GM18868 (cell line): ENCODE measurements at regions not wholly inside any gene's neighbourhood (a gene's known extent, or its start where the extent isn't known, plus 50 kb on each side); places are given as distances from the start of the nearest gene placed in this dataset.
"Not testable (repeated sequence)": the region's sequence is repeated elsewhere in the genome, so short reads cannot be mapped to it uniquely, and the experiment has no call there.

Experiments
- ATAC-seq: cut with Tn5 transposase; IDR thresholded peaks from one replicate; pipeline ENCODE4 v1.9.1; 2021; ENCODE audit warnings: mild to moderate bottlenecking, moderate library complexity; ENCODE audit not compliant: unreplicated experiment

- ATAC-seq: no peak
These were observed 255.0 kb upstream of the ZFP64 start for GRCh38 chr20:52446421-52447224.

DNA sequence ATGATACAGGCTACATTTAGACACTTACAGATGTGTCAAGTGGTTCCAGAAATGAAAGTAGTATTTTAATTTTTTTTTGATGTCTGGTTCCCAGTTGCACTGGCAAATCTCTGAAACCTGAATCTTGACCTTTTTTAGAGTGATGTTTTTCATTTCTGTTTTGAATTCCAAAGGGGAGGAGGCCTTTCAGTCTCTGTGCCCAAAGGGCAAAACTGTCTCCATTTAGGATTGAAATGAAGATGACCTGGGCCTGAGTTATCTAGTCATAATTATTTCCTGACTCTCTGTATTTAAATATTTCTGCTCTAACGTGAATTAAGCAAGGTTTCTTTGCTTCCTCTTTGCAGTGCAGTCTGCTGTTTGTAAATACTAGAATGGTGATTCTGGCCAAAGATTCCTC, 252.9 kb upstream of the ZFP64 start:
- no peak for ATAC-seq

GRCh38 chr20:52443874-52444273, 252.3 kb upstream of the ZFP64 start:
- no peak for ATAC-seq

DNA sequence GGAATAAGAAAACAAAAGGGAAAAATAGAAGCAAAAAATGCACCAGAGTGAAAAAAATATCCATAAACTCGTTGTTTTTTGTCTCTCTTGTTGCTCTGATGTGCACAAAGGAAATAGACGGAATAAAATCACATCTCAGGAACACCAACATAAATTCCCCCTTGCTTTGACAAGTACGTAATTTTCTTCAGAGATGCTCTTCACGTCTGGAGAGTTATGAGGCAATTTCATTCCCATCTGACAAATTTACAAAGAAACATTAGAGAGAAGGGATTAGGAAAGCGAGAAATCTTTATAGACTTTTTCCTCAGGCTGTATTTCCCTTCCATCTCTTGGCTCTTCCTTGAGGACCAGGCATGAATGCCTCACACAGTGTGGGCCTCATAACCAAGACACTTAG, 250.1 kb upstream of the ZFP64 start:
- ATAC-seq: no peak

DNA sequence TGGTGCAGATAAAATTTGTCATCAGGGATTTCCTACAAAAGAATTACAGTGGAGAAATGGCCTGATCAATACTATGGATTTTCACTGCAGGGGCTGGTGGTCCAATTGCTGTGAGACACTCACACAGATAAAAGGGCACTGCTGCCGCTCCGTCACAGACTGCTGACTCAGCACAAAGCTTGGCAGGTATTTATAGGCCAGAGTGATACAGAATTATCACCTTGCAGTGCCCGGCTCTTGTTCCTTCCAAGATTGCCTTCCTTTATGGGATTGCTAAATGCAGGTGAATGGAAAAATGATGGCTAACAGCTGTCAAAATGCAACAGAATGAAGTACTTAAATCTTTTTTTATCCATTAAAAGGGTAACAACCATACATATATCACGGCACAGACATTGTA, 247.8 kb upstream of the ZFP64 start:
- ATAC-seq: no peak

GRCh38 chr20:52438326-52438963, 246.9 kb upstream of the ZFP64 start:
- ATAC-seq: no peak

DNA sequence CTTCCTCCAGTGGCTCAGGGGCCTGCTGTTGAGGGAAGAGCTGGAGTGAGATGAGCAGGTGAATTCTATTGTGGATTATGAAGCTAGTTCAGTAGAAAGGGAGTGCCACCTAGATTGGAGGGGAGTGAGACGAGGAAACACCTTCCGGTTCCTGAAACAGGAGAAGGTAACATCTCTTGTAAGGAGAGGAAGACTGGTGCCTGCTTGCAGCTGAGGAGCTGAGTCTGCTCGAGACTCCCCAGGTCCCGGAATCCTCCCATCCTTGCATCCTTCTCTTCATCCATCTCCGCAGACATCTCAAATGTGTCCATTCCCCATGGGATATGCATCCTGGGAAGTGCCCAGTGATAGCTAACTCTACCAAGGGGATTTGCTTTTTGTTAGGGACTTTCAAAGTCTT, 242.9 kb upstream of the ZFP64 start:
- ATAC-seq: no peak

- ATAC-seq: no peak
These were observed 242.5 kb upstream of the ZFP64 start for GRCh38 chr20:52434041-52434425.

DNA sequence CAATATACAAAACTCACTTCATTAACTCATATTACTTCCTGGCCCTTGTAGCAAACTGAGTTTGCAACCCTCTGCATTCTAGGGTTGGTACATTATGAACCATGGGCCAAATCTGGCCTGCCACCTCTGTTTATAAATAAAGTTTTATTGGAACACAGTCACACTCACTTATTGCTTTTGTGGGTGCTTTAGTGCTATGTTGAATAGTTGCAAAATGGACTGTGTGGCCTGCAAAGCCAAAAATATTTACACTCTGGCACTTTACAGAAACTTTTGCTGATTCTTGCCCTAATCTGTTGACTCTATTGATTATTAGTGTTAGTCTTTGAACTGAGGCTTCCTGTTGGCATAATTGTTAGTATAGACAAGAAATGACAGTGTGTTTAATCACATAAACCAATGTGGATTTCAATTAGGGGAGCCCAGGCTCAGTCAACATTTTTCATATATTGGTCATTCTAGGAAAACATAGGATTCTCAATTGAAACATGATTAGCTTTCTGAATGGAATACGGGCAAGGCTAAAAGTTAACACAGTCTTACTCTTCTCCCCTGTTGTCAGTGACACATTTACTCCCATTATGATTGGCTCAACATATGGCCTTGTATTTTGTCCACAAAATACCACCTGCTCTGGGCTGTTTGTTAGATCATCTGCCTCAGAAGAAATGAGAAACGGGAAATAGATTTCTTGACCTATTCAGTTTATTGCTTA, 241.9 kb upstream of the ZFP64 start:
- ATAC-seq: no peak

DNA sequence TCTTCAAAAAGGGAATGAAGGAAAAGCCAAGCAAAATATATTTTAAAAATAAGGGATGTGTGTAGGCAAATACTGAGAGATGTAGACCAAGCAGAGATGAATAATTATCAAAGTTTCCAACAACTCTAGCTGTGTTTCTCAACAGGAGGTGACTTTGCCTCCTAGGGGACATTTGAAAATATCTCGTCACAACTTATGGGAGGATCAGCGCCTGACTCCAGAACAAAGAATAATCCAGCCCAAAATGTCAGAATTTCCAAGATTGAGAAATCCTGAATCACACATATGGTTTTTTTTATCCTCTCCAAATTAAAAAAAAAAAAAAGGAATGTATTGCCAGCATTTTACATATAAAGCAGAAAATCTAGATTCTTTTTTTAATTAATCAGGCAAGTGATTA, 241.2 kb upstream of the ZFP64 start:
- ATAC-seq: no peak

DNA sequence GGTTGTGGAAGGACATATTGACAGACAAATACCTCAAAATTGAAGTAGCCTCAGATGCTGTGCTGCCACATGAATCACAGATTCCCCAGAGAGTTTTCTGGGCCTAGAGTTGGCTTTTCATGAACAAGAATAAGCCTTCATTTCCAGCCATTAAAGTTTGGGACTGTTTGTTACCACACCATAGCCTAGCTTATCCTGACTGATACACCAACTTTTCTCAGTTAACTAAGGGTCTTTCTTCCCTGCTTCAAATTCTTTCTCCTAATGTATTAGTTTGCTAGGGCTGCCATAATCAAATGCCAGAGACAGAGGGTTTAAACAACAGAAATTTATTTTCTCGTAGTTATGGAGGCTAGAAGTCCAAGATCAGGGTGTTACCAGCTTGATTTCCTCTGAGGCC, 237.4 kb upstream of the ZFP64 start:
- ATAC-seq: no peak

DNA sequence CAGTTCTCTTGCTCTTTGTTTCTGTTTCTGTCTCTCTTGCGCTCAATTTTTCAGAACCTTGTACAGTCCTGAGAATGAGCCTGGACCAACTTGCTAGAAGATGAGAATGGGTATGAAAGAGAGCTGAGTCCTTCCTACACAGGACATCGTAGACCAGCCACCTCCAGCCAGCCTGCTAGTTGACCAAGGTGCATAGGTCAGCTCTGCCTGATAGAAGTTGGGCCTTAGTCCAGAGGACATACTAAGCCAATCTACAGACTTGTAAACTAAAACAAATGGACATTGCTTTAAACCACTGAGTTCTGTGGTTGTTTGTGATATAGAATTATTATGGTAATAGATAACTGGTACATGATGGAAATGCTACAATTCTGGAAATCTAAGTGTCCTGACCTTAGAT, 236.4 kb upstream of the ZFP64 start:
- ATAC-seq: no peak

GRCh38 chr20:52426856-52427255, 235.3 kb upstream of the ZFP64 start:
- no peak for ATAC-seq

DNA sequence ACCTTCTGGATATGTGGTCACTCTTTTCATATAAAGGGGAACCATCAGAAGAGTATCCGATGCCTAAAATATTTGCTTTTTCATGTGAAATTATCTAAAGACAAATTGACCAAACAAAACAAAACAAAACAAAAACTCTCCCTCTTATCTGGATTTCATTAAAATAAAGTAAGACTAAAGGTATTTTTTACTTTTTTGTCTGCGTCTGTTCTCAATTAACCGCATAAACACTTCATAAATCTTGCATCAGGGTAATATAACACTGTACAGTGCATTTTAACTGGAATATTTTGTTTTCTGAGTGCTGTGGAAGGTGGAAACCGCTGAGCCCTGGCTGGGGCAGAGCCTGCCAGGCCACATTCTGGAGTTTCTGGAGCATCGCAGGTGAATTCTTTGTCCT, 234.1 kb upstream of the ZFP64 start:
- no peak for ATAC-seq

DNA sequence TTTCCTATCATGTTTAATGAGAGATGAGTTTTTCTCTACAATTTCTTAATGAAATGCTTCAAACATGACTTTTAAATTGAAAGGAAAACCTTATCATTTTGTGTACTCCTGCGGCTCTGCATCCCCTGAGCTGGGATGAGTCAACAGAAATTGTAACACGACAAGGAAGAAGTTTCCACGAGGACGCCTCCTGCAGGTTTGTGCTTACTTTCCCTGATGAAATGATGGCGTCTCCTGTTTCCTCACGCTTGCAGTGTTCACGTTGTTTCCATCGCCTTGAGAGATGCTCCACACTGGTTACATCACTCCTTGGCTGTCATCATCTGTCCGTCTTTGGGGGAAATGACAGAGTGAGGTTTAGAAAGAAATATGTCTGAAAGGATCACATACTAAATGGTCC, 233.7 kb upstream of the ZFP64 start:
- no peak for ATAC-seq

GRCh38 chr20:52424357-52424942, 232.9 kb upstream of the ZFP64 start:
- ATAC-seq: not testable (repeated sequence)

DNA sequence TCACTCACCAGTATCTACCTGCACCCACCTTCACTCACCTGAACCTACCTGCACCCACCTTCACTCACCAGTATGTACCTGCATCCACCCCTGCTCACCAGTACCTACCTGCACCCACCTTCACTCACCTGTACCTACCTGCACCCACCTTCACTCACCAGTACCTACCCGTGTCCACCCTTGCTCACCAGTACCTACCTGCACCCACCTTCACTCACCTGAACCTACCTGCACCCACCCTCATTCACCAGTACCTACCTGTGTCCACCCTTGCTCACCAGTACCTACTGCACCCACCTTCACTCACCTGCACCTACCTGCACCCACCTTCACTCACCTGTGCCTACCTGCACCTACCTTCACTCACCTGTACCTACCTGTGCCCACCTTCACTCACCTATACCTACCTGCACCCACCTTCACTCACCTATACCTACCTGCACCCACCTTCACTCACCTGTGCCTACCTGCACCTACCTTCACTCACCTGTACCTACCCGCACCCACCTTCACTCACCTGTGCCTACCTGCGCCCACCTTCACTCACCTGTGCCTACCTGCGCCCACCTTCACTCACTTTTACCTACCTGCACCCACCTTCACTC, 232.1 kb upstream of the ZFP64 start:
- ATAC-seq: not testable (repeated sequence)

DNA sequence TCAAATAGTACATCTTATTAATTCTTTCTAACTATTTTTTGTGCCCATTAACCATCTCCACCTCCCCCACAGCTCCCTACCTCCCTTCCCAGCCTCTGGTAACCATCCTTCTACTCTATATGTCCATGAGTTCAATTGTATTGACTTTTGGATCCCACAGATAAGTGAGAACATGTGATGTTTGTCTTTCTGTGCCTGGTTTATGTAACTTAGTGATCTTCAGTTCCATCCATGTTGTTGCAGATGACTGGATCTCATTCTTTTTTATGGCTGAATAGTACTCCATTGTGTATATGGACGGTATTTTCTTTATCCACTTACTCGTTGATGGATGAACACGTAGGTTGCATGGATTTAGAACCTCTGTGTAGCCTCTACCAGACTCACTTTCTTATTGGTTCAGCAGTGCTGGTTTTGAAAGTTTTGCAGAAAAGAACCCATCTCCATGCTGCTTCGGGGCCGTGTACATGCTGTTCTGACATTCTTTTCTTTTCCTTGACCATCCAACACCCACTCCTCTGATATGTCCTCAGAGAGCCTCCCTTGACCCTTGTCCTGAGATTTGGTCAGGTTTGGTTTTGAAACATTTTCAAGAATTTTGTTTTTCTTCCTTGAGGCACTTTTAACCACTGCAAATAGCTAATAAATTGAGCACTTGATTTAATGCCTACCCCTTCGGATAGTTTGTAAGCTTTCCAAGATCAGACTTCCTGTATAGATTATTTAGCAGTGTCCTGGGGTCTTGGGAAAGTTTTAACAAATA, 231.2 kb upstream of the ZFP64 start:
- ATAC-seq: no peak

GRCh38 chr20:52420805-52421204, 229.2 kb upstream of the ZFP64 start:
- no peak for ATAC-seq

DNA sequence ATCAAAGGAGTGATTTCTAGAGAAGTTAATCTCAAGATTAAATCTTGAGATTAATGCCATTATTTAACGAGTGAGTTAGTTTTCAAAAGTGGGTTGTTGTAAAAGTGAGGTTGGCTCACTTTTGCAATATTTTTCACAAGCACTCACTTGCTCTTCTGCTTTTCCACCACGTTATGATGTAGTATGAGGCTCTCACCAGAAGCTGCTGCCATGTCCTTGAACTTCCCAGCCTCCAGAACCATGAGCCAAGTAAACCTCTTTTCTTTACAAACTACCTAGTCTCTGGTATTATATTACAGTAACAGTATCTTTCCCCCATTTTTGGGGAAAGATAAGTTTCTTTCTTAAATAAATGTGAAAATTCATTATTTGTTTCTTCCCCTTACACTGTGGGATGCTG, 227.6 kb upstream of the ZFP64 start:
- ATAC-seq: no peak

DNA sequence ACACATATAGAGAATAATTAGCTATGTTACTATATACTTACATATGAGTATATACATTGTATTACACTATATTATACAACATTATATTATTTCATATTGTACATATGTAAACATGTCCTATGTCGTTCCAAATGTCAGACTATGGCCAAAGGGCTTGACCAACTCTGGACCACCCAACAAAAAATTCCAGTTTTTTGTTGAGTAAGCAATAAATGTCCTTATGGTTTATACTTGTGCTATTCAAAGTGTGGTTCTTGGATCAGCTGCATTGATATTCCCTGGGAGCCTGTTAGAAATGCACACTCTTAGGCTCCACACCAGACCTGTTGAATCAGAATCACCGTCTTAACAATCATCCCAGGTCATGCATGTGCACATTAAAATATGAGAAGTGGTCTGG, 225.4 kb upstream of the ZFP64 start:
- no peak for ATAC-seq
